NCI-H2171 treated with DMSO at 0.1 percent for 48 hours (cell line): ENCODE measurements at regions not wholly inside any gene's neighbourhood (a gene's known extent, or its start where the extent isn't known, plus 50 kb on each side); places are given as distances from the start of the nearest gene placed in this dataset.
"Not testable (repeated sequence)": the region's sequence is repeated elsewhere in the genome, so short reads cannot be mapped to it uniquely, and the experiment has no call there.

Experiments used
- DNase-seq: peaks from one replicate; lab custom pipeline; 2025; lab: John Stamatoyannopoulos, UW

- no peak for DNase-seq
These were observed 259.6 kb downstream of the BTG1 start for GRCh38 chr12:91885851-91886731.

DNA sequence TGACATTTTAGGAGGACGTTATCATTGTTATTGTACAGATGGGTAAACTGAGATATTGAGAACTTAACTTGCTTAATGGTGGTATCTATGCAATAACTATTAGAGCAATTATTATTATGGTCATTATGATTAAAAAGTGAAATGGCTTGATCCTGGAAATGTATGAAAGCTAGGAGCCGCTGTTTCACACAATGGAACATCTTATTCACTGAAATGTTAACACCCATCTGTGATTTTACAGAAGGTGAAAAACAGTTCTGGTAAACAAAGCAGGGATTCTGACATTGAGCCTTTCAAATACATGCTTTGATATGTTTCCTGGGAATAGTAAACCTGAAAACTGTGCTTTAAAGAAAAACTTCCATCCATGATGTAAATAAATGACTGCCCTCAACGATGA is 261.4 kb downstream of the BTG1 start:
- DNase-seq = no peak

- DNase-seq = peak; percentile 73
These were observed 261.8 kb downstream of the BTG1 start for GRCh38 chr12:91883811-91884210.

GRCh38 chr12:91882910-91883309 is 262.7 kb downstream of the BTG1 start:
- DNase-seq = peak; percentile 52

GRCh38 chr12:91880528-91880927 is 265.1 kb downstream of the BTG1 start:
- no peak for DNase-seq

DNA sequence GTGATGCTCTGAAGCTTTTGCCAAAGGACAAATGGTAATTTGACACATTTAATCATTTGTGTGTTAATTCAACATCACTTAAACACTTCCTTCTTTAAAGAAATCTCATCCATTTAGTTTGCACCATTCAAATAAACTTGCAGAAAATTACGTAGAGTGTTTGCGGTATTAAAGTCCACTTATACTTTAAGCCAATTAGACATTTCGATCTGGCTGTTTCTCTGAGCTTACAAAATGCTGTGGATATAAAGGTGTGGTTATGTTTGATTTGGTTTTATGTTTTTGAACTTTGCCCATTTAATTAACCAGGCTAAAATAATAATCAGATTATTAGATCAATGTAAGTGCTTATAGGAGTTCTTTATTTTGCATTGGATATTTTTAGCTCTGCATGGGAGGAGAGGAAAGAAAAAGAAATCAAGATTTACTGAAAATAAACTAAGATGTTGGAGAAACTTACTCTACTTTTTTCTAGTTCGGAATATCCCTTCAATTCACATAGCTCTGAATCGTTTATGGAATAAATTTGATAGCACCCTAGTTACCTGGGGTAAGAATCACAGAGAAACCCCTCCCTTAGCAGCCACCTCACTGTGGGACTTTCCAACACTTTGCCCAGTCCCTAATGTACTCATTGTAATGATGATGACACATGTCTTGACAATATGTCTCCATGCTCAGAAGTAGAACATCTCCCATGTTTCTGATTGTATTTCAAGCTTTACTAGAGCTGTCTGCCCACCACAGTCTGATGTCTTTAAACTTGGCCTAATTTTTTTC is 268.0 kb downstream of the BTG1 start:
- DNase-seq = no peak

- peak; percentile 73 for DNase-seq
These were observed 268.6 kb downstream of the BTG1 start for GRCh38 chr12:91877022-91877421.

GRCh38 chr12:91875671-91876070 is 270.0 kb downstream of the BTG1 start:
- not testable (repeated sequence) for DNase-seq

DNA sequence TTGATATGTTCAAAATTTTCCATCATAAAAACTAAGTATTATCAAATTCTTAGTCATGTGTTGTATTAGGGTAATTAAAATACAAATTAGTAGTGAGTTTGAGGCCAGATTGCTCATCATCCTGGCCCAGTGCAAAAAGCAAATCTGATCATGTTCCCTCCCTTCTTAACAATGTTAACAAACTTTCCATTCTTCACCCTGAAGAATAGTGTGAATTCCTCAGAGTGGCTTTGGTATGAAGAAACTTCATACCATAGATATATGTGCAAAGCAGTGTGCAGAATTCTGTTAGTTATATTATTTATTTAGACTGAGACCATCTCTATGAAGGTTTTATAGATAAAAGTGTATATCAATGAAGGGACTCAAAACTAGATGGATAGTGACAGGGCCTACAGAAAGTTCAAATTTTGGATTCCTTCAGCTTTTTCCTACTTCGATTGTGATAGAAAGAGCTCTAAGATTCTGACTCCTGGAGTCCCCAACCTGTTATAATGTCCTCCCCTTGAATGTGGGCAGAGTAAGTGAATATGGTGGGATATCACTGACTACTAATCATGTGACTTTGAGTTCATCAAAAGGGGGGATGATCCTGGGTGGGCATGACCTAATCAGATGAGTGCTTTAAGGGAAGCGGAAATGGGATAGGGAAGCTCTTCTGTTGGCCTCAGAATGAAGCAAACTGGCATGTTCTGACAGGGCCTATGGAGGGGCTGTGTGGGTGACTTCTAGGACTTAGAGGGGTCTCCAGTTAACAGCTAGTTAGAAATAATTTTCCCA is 271.4 kb downstream of the BTG1 start:
- DNase-seq = no peak

GRCh38 chr12:91871751-91872150 is 273.9 kb downstream of the BTG1 start:
- no peak for DNase-seq

DNA sequence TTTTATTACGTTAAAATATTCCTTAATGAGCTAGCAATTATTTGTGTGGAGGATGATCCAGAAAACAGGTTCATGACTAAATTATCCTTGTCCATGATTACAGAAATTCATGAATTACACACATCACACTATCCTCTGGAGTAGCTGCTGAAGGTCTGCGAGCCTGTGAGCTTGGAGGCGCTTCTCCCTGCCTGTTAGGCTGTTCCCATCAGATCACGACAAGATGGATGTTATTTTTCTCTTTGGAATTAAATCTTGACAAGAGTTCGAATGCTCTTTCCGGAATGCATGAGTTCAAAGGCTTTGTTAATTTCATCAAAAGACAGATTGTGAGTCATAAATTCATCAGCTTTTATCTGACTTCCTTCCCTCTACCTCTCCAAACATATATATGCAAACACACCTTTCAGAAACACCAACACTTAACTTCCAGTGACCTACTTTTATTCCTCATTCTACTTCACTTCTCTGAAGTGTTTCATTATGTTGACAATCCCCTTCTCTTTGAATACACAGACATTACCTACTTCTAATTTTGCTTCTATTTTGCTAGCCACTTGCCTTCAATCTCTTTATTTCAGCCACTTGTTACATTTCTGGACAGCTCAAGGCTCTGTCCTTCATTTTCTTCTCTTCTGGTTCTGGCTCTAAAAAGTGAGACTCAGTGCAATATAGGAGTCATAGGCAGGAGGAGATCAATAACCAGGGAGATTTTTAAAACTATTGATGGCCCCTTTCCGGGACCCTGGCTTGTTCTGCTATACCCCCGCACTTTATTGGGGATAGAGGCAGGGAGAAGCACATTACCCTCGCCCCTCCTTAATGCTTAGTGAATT is 274.6 kb downstream of the BTG1 start:
- DNase-seq = no peak

- no peak for DNase-seq
These were observed 277.6 kb downstream of the BTG1 start for GRCh38 chr12:91868054-91868453.

- no peak for DNase-seq
These were observed 279.1 kb downstream of the BTG1 start for GRCh38 chr12:91866566-91866965.

- DNase-seq = no peak
These were observed 281.9 kb downstream of the BTG1 start for GRCh38 chr12:91863702-91864101.

- DNase-seq = no peak
These were observed 284.1 kb downstream of the BTG1 start for GRCh38 chr12:91861554-91861953.

DNA sequence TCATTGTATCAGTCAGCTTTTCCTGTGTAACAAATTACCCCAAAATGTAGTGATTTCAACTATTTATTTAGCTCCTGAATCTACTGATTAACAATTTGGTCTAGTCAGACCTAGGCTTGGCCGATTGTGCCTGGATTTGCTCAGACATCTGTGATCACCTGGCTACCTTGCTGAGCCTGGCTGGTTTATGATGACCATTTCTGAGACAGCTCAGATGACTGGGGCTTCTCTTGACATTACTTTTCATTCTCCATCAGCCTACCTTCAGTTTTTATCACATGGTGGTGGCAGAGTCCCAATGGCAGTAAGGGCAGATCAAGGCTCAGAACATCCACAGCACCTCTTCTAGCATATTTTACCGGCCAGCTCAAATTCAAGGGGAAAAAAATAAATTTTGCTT is 286.3 kb downstream of the BTG1 start:
- no peak for DNase-seq

GRCh38 chr12:91857813-91858542 is 287.7 kb downstream of the BTG1 start:
- no peak for DNase-seq

DNA sequence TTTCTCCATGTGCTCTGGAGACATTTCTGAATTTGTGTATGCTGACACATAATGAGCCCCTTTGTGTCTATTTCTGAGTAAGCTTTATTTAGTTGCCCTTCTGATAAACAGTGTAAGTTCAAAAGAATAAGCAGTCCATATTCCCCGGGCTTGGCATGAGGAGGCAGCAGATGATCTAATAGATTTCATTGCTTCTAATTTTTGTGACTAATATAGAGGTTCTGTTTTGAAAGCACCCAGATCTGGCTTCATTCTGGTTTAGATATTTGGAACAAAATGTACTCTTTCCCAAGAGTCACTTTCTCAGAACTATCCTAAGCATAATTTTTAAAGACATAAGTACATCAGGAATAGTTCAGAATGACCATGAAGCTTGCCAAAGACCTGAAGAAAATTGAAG is 290.9 kb downstream of the BTG1 start:
- no peak for DNase-seq

DNA sequence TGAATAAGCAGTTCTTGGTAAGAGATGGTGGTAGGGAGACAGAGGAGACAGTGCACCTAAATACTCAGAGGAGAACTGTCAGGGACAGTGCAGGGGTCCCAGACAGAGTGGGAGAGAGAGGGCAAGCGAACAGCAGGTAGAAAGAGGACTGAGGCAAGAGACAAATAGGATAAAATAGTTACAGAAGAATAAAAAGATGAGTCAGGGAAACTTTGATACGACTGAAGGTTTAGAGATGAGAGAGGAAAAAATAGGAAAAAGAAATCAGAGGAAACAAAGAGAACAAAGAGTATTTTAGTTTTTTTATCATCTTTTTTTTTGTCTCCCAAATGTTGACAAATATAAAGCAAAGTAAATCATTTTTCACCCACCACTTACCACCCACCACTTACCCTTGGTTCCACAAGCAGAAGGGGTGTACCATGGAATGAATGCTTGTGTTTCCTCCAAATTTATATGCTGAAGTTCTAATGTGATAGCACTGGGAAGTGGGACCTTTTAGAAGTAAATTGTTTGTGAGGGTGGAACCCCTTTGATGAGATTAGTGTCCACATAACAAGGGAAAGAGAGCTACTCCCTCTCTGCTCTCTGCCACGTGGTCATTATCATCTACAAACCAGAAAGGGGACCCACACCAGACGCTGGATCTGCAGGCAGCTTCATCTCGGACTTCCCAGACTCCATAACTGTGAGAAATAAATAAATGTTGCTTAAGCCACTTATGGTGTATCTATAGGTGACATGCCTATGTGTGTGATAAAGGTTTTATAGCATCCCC is 292.1 kb downstream of the BTG1 start:
- DNase-seq = no peak

DNA sequence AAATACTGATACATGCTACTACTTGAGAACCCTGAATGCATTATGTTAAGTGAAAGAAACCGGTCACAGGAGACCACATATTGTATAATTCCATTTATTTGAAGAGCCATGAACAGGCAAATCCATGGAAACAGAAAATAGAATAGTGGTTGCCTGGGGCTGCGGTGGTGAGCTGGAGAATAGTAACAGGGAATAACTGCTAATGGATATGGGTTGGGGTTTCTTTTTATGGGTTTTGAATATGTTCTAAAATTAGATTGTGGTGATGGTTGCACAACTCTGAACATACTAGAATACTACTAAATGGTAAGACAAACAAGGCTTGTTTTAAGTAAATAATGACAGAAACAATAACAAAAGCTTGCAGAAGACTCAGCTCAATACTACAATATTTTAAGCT is 293.0 kb downstream of the BTG1 start:
- DNase-seq = no peak
